GM12872 (cell line): ENCODE measurements at regions not wholly inside any gene's neighbourhood (a gene's known extent, or its start where the extent isn't known, plus 50 kb on each side); places are given as distances from the start of the nearest gene placed in this dataset.

Experiments
- TF ChIP-seq, protein P1 (sequence below): IDR thresholded peaks from 3 replicates; pipeline ENCODE4 v1.5.1; 2011; ENCODE audit warnings: low read depth, mild to moderate bottlenecking, low read length, moderate library complexity; ENCODE audit not compliant: insufficient read depth

DNA sequence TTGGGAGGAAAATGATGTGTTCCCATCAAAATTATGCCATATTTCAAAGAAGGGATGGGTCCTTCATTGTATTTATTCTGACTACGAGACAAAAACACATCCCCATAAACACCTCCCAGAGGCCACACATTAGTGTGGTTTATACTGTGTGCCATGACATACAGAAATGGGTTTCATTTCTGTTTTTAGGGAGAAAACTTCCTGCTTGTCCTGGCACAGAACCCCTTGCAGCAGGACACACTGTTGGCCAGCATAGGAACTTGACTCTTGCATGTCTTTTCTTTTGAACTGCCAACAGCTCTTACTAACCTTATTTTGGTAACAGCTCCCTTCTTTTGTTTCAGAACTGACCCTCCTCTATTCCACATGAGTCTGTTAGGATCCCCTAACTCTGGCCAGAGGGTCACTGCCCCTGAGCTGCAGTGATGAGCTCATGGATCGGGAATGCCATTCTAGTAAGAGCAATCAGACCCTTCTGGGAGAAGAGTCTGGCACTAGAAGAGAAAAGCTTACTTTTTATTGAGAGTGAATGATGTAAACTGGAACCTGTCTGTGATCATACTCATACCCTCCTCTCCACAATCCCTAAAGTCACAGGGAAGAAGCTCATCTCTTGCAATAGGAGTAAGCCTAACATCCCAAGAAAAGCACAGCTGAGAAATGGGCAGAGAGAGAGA lies 86.4 kb downstream of the SMIM20 start:
- TF ChIP-seq, protein P1, sequence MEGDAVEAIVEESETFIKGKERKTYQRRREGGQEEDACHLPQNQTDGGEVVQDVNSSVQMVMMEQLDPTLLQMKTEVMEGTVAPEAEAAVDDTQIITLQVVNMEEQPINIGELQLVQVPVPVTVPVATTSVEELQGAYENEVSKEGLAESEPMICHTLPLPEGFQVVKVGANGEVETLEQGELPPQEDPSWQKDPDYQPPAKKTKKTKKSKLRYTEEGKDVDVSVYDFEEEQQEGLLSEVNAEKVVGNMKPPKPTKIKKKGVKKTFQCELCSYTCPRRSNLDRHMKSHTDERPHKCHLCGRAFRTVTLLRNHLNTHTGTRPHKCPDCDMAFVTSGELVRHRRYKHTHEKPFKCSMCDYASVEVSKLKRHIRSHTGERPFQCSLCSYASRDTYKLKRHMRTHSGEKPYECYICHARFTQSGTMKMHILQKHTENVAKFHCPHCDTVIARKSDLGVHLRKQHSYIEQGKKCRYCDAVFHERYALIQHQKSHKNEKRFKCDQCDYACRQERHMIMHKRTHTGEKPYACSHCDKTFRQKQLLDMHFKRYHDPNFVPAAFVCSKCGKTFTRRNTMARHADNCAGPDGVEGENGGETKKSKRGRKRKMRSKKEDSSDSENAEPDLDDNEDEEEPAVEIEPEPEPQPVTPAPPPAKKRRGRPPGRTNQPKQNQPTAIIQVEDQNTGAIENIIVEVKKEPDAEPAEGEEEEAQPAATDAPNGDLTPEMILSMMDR: no peak

DNA sequence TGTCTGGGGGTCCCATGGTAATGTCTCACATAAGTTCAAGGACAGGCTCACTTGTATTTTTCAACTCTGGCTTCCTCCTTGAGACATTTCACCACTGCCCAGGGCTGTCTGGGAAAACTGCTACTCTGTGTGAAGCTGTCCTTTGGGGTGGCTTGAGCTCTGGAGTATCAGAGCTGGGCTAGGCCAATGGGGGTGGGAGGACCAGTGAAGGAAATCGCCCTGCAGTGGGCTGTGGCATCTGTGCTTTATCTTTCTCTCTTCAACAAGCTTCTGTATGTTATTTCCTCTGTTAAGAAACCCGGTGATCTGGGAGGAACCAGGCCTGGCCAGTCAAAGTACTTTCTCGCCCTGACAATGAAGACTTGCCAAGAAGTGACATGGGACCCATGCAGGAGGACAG lies 87.4 kb downstream of the SMIM20 start:
- TF ChIP-seq, protein P1: no peak

DNA sequence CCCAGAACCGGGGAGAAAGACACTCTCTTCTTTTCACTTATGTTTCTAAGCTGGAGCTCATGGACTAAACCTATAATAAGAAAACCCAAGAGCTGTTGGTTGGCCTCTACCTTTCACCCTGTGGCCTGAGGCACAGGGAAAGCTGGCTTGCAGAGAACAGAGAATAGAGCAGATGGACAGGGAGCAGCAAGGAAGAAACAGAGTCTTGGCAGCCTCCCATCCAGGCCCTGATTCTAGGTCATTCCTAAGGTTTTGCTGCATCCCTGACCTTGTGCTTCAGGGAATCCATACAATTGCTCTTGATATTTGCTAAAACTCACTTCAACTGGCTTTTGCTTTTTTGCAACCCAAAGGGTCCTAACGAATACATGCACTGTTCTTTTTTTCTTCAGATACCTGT lies 87.8 kb downstream of the SMIM20 start:
- TF ChIP-seq, protein P1: no peak

DNA sequence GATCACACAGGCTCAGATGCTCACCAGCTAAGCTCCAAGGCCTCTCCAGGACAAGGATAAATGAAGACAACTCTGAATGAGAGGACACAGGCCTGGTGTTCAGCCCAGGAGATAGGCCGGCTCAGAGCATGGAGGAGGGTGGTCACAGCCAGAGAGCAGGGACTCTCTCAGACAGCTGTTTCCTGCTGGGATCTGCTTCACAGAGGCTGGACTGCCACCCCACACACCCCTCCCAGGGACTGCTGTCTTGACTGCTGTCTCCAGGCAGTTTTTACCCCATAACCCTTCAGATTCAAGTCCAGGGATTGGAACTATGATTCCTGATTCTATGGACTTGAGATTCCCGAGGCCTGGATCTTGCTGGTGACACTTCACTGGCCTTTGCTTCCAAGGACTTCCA lies 89.0 kb downstream of the SMIM20 start:
- TF ChIP-seq, protein P1: no peak

DNA sequence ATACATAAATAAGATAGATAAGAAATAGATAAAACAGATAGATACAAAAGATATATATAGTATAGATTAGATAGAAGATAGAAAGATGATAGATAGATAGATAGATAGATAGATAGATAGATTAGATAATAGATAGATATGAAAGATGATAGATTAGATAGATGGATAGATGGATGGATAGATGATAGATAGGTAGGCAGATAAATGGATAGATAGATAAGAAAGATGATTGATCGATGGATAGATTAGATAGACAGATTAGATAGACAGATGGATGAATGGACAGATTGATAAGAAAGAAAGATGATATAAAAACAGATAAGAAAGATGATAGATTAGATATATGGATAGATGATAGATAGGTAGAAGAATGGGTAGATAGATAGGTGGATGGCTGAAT lies 90.3 kb downstream of the SMIM20 start:
- TF ChIP-seq, protein P1: no peak

DNA sequence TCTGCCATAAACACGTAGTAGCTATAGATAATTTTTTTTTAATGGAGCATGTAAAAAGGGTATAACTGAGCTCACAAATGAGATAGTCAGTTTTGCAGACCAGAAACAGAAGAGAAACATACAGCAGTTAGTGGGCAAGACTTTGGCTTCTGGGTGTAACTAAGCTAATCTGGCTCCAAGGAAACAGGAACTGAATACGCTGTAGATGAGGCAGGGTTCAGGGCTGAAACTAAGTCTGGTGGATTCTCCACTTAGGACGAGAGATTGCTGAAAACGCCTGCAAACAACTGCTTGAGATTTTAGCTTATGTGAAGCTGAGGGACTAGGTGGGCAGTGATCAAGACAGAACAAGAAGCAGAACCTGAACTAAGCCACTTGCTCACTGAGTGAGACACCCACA lies 91.7 kb downstream of the SMIM20 start:
- TF ChIP-seq, protein P1: no peak

DNA sequence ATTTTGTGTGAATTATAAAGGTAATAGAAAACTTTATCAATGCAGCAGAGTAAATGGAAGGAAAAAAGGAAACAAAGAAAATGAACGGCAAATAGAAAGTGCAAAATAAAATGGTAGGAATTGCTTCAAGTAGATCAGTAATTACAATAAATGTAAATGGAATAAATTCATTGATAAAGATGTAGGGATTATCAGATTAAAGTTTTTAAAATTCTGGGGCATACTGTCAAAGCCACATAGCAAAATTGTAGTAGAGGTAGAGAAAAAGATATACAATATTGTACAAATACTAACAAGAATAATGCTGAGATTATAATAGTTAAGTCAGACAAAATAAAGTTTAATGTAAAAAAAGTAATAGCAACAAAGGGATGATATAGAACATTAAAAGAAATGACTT lies 94.7 kb downstream of the SMIM20 start:
- TF ChIP-seq, protein P1: no peak
